GM23338 (cell line): ENCODE measurements at regions not wholly inside any gene's neighbourhood (a gene's known extent, or its start where the extent isn't known, plus 50 kb on each side); places are given as distances from the start of the nearest gene placed in this dataset.

Experiments used
- EZH2phosphoT487 ChIP-seq: fragments of 200-600 bp; sonication (generic); IDR thresholded peaks from one replicate; pipeline ENCODE4 v1.8.1; 2018; ENCODE audit warnings: antibody characterized with exemption; ENCODE audit not compliant: unreplicated experiment
- REST ChIP-seq: IDR thresholded peaks from one replicate; pipeline ENCODE4 v1.6.1; 2018; ENCODE audit warnings: antibody characterized with exemption; ENCODE audit not compliant: unreplicated experiment
- TF ChIP-seq, protein P1 (sequence below), 2 experiments: fragments of 200-600 bp in 1 of 2; sonication (generic) in 1 of 2; conservative IDR thresholded peaks; 2 replicates each; pipeline versions ENCODE4 v1.5.1 to v1.6.1; 2016 to 2017; ENCODE audit warnings: antibody characterized with exemption in 2 of 2, low read depth in 2 of 2, mild to moderate bottlenecking in 2 of 2, moderate library complexity in 1 of 2

DNA sequence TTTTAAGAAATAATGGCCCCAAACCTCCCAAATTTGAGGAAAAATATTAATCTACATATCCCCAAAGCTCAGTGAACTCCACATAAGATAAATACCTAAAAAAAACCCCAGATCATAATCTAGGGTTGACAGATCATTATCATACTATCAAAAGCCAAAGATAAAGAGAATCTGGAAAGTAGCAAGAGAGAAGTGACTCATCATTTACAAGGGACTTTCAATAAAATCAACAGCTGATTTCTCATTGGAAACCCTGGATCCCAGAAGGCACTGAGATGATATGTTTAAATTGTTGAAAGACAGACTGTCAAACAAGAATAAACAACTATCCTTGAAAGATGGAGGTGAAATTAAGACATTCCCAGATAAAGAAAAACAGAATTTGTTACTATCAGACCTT, 199.3 kb downstream of the KCNRG start:
- no peak for TF ChIP-seq EZH2phosphoT487
- TF ChIP-seq, protein P1, sequence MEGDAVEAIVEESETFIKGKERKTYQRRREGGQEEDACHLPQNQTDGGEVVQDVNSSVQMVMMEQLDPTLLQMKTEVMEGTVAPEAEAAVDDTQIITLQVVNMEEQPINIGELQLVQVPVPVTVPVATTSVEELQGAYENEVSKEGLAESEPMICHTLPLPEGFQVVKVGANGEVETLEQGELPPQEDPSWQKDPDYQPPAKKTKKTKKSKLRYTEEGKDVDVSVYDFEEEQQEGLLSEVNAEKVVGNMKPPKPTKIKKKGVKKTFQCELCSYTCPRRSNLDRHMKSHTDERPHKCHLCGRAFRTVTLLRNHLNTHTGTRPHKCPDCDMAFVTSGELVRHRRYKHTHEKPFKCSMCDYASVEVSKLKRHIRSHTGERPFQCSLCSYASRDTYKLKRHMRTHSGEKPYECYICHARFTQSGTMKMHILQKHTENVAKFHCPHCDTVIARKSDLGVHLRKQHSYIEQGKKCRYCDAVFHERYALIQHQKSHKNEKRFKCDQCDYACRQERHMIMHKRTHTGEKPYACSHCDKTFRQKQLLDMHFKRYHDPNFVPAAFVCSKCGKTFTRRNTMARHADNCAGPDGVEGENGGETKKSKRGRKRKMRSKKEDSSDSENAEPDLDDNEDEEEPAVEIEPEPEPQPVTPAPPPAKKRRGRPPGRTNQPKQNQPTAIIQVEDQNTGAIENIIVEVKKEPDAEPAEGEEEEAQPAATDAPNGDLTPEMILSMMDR (conservative IDR thresholded peaks at IDR 0.05; ENCODE audit: low read depth in 2 of 2) = no peak
- no peak for TF ChIP-seq REST
